ENCODE measurements at regions not wholly inside any gene's neighbourhood (a gene's known extent, or its start where the extent isn't known, plus 50 kb on each side); places are given as distances from the start of the nearest gene placed in this dataset.

DNA sequence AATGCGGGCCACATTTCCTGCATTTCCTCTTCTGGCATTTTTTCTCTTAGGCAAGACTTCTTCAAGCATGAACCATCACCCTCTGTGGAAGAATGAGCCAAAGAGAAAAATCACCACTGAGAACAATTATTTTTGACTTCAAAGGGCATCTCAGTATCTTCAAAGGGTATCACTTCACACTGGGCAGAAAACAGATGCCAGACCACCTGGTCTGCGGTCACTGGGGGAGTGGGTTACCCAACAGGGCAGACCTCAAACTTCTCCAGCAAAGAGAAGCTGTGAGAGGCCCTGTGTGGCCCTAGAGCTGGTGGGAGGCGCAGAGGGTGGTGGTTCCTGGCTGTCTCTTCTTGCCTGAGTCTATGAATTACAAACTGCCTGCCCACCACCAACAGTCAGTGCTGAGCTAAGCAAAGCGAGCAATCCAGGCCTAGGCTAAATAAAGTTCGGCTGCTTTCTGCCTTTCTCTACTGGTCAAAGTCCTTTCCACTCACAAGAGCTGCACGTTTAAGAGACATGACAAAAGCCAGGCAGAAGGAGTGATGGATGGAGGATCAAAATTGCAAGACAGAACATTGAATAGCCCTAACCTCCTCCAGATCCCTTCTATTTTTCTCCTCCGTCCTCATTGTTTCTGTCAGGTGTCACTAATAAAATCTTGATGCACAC is 602.7 kb upstream of the CDH5 start:
- ChIA-PET RAD21 (ENCODE audit: low non-redundant PET in 1 of 2, low total read pairs in 2 of 2, uncharacterized antibody in 2 of 2, unreplicated experiment in 2 of 2) (no interaction called here), POLR2A (no interaction called here), CTCF (no interaction called here)
- H3K9me3 ChIP-seq (ENCODE audit: control insufficient read depth in 1 of 2, insufficient read depth in 1 of 2, low read depth in 1 of 2, low read length in 2 of 2), result no peaks in the 10 kb centered on the region; a peak in 1 of 4 replicates
- no peaks in the 10 kb centered on the region for H3K27me3 ChIP-seq (ENCODE audit: insufficient read depth, low read length)
- no peak for ATAC-seq
- H3K4me2 ChIP-seq (ENCODE audit: low read length), result no peak overlapping the region
- H4K20me1 ChIP-seq (ENCODE audit: insufficient read depth), result no peaks in the 10 kb centered on the region
- intact Hi-C loops (cut with micrococcal nuclease), result no loop called here
- no peak overlapping the region for H2AFZ ChIP-seq (ENCODE audit: low read depth, low read length, poor library complexity, severe bottlenecking)
- H3K9me2 ChIP-seq (ENCODE audit: insufficient read depth), result no peaks in the 10 kb centered on the region
- H3K4me1 ChIP-seq (ENCODE audit: control insufficient read depth in 1 of 2, insufficient read depth in 2 of 2, low read length in 2 of 2), result no peaks in the 10 kb centered on the region
- TF ChIP-seq FOSL1 (IDR thresholded peaks at IDR 0.05; ENCODE audit: low read depth) (no peak), YY1 (IDR thresholded peaks at IDR 0.05; ENCODE audit: extremely low read depth, insufficient replicate concordance, low read depth, low read length) (no peak)
- TF ChIP-seq, protein P1, sequence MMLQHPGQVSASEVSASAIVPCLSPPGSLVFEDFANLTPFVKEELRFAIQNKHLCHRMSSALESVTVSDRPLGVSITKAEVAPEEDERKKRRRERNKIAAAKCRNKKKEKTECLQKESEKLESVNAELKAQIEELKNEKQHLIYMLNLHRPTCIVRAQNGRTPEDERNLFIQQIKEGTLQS (IDR thresholded peaks at IDR 0.05), result no peak
- no peaks in the 10 kb centered on the region for H3K79me2 ChIP-seq (ENCODE audit: insufficient read depth, low read length)
- no peaks in the 10 kb centered on the region for H3K36me3 ChIP-seq (ENCODE audit: control insufficient read depth in 1 of 2, insufficient read depth in 2 of 2, low read length in 2 of 2)
- no peak overlapping the region for H3K27ac ChIP-seq (ENCODE audit: low read depth, low read length)
- BruUV-seq (replicated peaks), result no TSS peak
- no peak for DNase-seq (ENCODE audit: low read depth, low spot score)
- no peak overlapping the region for H3K9ac ChIP-seq (ENCODE audit: low read length)
- H3K4me3 ChIP-seq (replicated peaks in 1 of 2; ENCODE audit: low read depth in 1 of 2, low read length in 2 of 2), result no peak overlapping the region

DNA sequence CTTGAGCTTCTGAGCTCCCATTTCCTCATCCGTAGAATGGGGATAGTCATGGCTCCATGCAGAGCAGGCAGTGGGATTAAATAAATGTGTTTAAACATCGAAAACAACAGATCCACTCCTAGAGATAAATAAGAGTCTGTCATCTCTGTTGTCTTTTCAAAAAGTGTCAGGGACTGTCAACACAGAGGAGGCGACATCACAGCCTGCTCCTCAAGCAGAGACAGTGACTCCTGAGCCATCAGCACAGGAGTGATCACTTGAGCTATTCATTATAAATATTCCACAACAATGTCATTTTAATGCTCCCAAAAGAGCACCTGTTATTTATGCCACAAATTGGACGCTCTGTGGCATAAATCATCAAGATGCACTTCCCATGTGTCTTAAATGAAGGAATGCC is 605.6 kb upstream of the CDH5 start:
- H4K20me1 ChIP-seq (ENCODE audit: insufficient read depth), result no peaks in the 10 kb centered on the region
- no peak overlapping the region for H3K9ac ChIP-seq (ENCODE audit: low read length)
- CTCF ChIA-PET, result no interaction called here
- no peaks in the 10 kb centered on the region for H3K27me3 ChIP-seq (ENCODE audit: insufficient read depth, low read length)
- H3K27ac ChIP-seq (ENCODE audit: low read depth, low read length), result no peak overlapping the region
- ATAC-seq (no peak), DNase-seq (ENCODE audit: low read depth, low spot score) (no peak)
- BruUV-seq (replicated peaks), result no TSS peak
- H3K4me3 ChIP-seq (replicated peaks in 1 of 2; ENCODE audit: low read depth in 1 of 2, low read length in 2 of 2), result no peak overlapping the region
- RAD21 ChIA-PET (ENCODE audit: low non-redundant PET in 1 of 2, low total read pairs in 2 of 2, uncharacterized antibody in 2 of 2, unreplicated experiment in 2 of 2), result no interaction called here
- intact Hi-C loops (cut with micrococcal nuclease), result no loop called here
- H3K79me2 ChIP-seq (ENCODE audit: insufficient read depth, low read length), result no peaks in the 10 kb centered on the region
- POLR2A ChIA-PET, result no interaction called here
- no peaks in the 10 kb centered on the region for H3K9me3 ChIP-seq (ENCODE audit: control insufficient read depth in 1 of 2, insufficient read depth in 1 of 2, low read depth in 1 of 2, low read length in 2 of 2)
- H3K36me3 ChIP-seq (ENCODE audit: control insufficient read depth in 1 of 2, insufficient read depth in 2 of 2, low read length in 2 of 2), result no peaks in the 10 kb centered on the region
- no peaks in the 10 kb centered on the region for H3K4me1 ChIP-seq (ENCODE audit: control insufficient read depth in 1 of 2, insufficient read depth in 2 of 2, low read length in 2 of 2)
- H3K9me2 ChIP-seq (ENCODE audit: insufficient read depth), result no peaks in the 10 kb centered on the region
- H2AFZ ChIP-seq (ENCODE audit: low read depth, low read length, poor library complexity, severe bottlenecking), result no peak overlapping the region
- TF ChIP-seq ZNF274 (IDR thresholded peaks at IDR 0.05; ENCODE audit: low read depth, low read length) (no peak), YY1 (IDR thresholded peaks at IDR 0.05; ENCODE audit: extremely low read depth, insufficient replicate concordance, low read depth, low read length) (no peak), TCF7L2 (IDR thresholded peaks at IDR 0.05; ENCODE audit: borderline replicate concordance, extremely low read depth, insufficient read depth, insufficient read length) (no peak), ELF1 (IDR thresholded peaks at IDR 0.05; ENCODE audit: borderline replicate concordance, low read depth) (no peak), CEBPB (IDR thresholded peaks at IDR 0.05; ENCODE audit: low read depth) (no peak), POLR2AphosphoS5 (IDR thresholded peaks at IDR 0.05; ENCODE audit: low read depth, low read length) (no peak)
- TF ChIP-seq, protein P2, sequence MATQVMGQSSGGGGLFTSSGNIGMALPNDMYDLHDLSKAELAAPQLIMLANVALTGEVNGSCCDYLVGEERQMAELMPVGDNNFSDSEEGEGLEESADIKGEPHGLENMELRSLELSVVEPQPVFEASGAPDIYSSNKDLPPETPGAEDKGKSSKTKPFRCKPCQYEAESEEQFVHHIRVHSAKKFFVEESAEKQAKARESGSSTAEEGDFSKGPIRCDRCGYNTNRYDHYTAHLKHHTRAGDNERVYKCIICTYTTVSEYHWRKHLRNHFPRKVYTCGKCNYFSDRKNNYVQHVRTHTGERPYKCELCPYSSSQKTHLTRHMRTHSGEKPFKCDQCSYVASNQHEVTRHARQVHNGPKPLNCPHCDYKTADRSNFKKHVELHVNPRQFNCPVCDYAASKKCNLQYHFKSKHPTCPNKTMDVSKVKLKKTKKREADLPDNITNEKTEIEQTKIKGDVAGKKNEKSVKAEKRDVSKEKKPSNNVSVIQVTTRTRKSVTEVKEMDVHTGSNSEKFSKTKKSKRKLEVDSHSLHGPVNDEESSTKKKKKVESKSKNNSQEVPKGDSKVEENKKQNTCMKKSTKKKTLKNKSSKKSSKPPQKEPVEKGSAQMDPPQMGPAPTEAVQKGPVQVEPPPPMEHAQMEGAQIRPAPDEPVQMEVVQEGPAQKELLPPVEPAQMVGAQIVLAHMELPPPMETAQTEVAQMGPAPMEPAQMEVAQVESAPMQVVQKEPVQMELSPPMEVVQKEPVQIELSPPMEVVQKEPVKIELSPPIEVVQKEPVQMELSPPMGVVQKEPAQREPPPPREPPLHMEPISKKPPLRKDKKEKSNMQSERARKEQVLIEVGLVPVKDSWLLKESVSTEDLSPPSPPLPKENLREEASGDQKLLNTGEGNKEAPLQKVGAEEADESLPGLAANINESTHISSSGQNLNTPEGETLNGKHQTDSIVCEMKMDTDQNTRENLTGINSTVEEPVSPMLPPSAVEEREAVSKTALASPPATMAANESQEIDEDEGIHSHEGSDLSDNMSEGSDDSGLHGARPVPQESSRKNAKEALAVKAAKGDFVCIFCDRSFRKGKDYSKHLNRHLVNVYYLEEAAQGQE (IDR thresholded peaks at IDR 0.05; ENCODE audit: low read depth), result no peak
- TF ChIP-seq, protein P3, sequence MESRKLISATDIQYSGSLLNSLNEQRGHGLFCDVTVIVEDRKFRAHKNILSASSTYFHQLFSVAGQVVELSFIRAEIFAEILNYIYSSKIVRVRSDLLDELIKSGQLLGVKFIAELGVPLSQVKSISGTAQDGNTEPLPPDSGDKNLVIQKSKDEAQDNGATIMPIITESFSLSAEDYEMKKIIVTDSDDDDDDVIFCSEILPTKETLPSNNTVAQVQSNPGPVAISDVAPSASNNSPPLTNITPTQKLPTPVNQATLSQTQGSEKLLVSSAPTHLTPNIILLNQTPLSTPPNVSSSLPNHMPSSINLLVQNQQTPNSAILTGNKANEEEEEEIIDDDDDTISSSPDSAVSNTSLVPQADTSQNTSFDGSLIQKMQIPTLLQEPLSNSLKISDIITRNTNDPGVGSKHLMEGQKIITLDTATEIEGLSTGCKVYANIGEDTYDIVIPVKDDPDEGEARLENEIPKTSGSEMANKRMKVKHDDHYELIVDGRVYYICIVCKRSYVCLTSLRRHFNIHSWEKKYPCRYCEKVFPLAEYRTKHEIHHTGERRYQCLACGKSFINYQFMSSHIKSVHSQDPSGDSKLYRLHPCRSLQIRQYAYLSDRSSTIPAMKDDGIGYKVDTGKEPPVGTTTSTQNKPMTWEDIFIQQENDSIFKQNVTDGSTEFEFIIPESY (IDR thresholded peaks at IDR 0.05; ENCODE audit: extremely low read depth, insufficient replicate concordance, low read length), result no peak
- no peak overlapping the region for H3K4me2 ChIP-seq (ENCODE audit: low read length)
